ENCODE measurements at regions not wholly inside any gene's neighbourhood (a gene's known extent, or its start where the extent isn't known, plus 50 kb on each side); places are given as distances from the start of the nearest gene placed in this dataset.

DNA sequence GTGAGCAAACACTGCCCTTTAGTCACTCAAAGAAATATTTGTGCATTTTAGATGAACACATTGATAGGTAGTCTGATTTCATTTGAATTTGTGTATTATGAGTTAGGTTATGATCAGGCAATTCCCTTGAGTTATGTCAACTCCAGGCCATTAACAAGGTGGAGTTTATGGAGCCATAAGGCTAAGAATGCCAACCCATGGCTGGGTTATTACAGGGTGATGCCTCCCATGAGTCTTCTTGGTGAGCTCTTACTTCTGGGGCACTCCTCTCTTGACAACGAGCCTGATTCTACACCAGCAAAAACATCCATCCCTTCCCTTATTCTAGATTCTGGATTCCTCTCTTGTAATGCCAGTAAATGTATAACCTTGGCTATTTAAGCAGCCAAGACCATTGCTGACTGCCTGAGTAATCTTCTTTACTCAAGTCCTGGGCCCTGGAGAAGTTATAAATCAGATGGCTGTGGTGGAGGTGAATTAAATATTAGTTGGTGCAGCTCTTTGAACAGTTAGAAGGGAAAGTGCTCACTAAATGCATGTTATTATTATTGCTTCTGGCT lies 645.7 kb upstream of the TENM4 start:
- TF ChIP-seq, protein P1, sequence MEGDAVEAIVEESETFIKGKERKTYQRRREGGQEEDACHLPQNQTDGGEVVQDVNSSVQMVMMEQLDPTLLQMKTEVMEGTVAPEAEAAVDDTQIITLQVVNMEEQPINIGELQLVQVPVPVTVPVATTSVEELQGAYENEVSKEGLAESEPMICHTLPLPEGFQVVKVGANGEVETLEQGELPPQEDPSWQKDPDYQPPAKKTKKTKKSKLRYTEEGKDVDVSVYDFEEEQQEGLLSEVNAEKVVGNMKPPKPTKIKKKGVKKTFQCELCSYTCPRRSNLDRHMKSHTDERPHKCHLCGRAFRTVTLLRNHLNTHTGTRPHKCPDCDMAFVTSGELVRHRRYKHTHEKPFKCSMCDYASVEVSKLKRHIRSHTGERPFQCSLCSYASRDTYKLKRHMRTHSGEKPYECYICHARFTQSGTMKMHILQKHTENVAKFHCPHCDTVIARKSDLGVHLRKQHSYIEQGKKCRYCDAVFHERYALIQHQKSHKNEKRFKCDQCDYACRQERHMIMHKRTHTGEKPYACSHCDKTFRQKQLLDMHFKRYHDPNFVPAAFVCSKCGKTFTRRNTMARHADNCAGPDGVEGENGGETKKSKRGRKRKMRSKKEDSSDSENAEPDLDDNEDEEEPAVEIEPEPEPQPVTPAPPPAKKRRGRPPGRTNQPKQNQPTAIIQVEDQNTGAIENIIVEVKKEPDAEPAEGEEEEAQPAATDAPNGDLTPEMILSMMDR (IDR thresholded peaks at IDR 0.05): no peak
- no peak for TF ChIP-seq POLR2A (IDR thresholded peaks at IDR 0.05)
- intact Hi-C loops (cut with DNase I; ENCODE audit: low total_unique reads): no loop called here
- no peak overlapping the region for H3K27ac ChIP-seq
- H3K36me3 ChIP-seq (ENCODE audit: low read depth, missing control alignments): no peaks in the 10 kb centered on the region
- H3K4me3 ChIP-seq: no peak overlapping the region
- WGBS, 2 donors: 90 to 94% methylated on average over 1 of the region's 1 CpG
- no peaks in the 10 kb centered on the region for H3K4me1 ChIP-seq
- DNase-seq: no peak
- no peaks in the 10 kb centered on the region for H3K27me3 ChIP-seq
- no peaks in the 10 kb centered on the region for H3K9me3 ChIP-seq

- Histone ChIP-seq H3K27ac (no peak overlapping the region), H3K27me3 (no peaks in the 10 kb centered on the region), H3K4me3 (no peak overlapping the region), H3K36me3 (ENCODE audit: low read depth, missing control alignments) (no peaks in the 10 kb centered on the region), H3K9me3 (no peaks in the 10 kb centered on the region), H3K4me1 (no peaks in the 10 kb centered on the region)
- DNase-seq: no peak
- TF ChIP-seq POLR2A (IDR thresholded peaks at IDR 0.05): no peak
- TF ChIP-seq, protein P1 (IDR thresholded peaks at IDR 0.05): no peak
- WGBS, 2 donors: 65 to 77% methylated on average over 2 of the region's 2 CpGs
- intact Hi-C loops (cut with DNase I; ENCODE audit: low total_unique reads): no loop called here
Measured at GRCh38 chr11:80085563-80085962, 644.7 kb upstream of the TENM4 start.

DNA sequence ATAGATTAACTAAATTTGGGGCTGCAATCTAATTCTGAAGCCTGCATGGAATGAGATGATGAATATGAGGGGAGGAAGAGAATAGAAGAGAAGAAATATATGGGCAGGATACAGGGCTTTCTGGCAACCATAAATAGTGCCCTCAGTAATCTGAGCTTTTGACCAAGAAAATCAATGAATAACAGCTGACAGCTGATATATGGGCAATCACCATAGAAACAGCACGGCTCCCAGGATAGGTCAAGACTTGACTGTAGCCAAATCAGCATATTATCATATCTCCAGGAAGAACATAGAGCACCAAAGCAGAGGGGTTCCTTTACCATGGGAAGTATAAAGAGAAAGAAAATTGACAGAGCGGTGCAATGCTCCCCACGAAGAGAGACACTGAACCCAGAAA lies 643.8 kb upstream of the TENM4 start:
- no peaks in the 10 kb centered on the region for H3K27me3 ChIP-seq
- WGBS, 2 donors: 64 to 75% methylated on average over 3 of the region's 3 CpGs
- H3K4me1 ChIP-seq: no peaks in the 10 kb centered on the region
- intact Hi-C loops (cut with DNase I; ENCODE audit: low total_unique reads): no loop called here
- no peak for DNase-seq
- H3K36me3 ChIP-seq (ENCODE audit: low read depth, missing control alignments): no peaks in the 10 kb centered on the region
- no peak overlapping the region for H3K4me3 ChIP-seq
- no peaks in the 10 kb centered on the region for H3K9me3 ChIP-seq
- H3K27ac ChIP-seq: no peak overlapping the region
- TF ChIP-seq, protein P1 (IDR thresholded peaks at IDR 0.05): no peak
- TF ChIP-seq POLR2A (IDR thresholded peaks at IDR 0.05): no peak

- no peak overlapping the region for H3K4me3 ChIP-seq
- H3K4me1 ChIP-seq: no peaks in the 10 kb centered on the region
- H3K27me3 ChIP-seq: no peaks in the 10 kb centered on the region
- no peaks in the 10 kb centered on the region for H3K9me3 ChIP-seq
- no peak for DNase-seq
- 78 to 93% methylated on average over 2 of the region's 2 CpGs for WGBS, 2 donors
- intact Hi-C loops (cut with DNase I; ENCODE audit: low total_unique reads): no loop called here
- TF ChIP-seq, protein P1 (IDR thresholded peaks at IDR 0.05): no peak
- TF ChIP-seq POLR2A (IDR thresholded peaks at IDR 0.05): no peak
- H3K27ac ChIP-seq: no peak overlapping the region
- H3K36me3 ChIP-seq (ENCODE audit: low read depth, missing control alignments): no peaks in the 10 kb centered on the region
Measured at GRCh38 chr11:80083531-80083951, 642.7 kb upstream of the TENM4 start.

- WGBS, 2 donors: 86 to 98% methylated on average over 1 of the region's 1 CpG
- Histone ChIP-seq H3K4me3 (no peak overlapping the region), H3K27ac (no peak overlapping the region), H3K4me1 (no peaks in the 10 kb centered on the region), H3K36me3 (ENCODE audit: low read depth, missing control alignments) (no peaks in the 10 kb centered on the region), H3K9me3 (no peaks in the 10 kb centered on the region), H3K27me3 (no peaks in the 10 kb centered on the region)
- DNase-seq: no peak
- TF ChIP-seq POLR2A (IDR thresholded peaks at IDR 0.05): no peak
- TF ChIP-seq, protein P1 (IDR thresholded peaks at IDR 0.05): no peak
- intact Hi-C loops (cut with DNase I; ENCODE audit: low total_unique reads): no loop called here
Measured at GRCh38 chr11:80082406-80082805, 641.6 kb upstream of the TENM4 start.
